ENCODE measurements at regions not wholly inside any gene's neighbourhood (a gene's known extent, or its start where the extent isn't known, plus 50 kb on each side); places are given as distances from the start of the nearest gene placed in this dataset.

GRCh38 chr12:92199819-92200576 is 54.4 kb upstream of the BTG1 start:
- DNase-seq (ENCODE audit: extremely low read depth, low read depth): no peak
- no peak overlapping the region for H3K4me3 ChIP-seq (replicated peaks; ENCODE audit: low read depth, low read length)
- TF ChIP-seq CTCF (IDR thresholded peaks at IDR 0.05; ENCODE audit: low read depth, low read length, missing control alignments): no peak

DNA sequence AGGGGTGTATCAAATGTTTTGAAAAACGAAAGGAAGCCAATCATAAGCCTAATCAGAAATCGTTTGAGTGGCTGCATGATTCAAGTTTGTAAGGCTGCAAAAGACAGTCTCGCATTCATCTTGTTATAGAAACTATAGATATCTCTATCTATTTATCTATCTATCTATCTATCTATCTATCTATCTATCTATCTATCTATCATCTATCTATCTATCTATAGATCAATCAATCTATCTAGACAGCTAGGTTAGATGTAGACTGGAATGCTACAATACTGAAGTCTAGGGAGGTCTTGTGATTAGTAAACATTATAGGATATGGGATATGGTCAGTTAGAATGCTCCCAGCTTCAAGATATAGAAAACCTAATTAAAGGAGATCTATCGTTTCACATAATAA is 52.2 kb upstream of the BTG1 start:
- no peak overlapping the region for H3K4me3 ChIP-seq (replicated peaks; ENCODE audit: low read depth, low read length)
- TF ChIP-seq CTCF (IDR thresholded peaks at IDR 0.05; ENCODE audit: low read depth, low read length, missing control alignments): no peak
- no peak for DNase-seq (ENCODE audit: extremely low read depth, low read depth)

- no peak for DNase-seq (ENCODE audit: extremely low read depth, low read depth)
- H3K4me3 ChIP-seq (replicated peaks; ENCODE audit: low read depth, low read length): no peak overlapping the region
- TF ChIP-seq CTCF (IDR thresholded peaks at IDR 0.05; ENCODE audit: low read depth, low read length, missing control alignments): no peak
These were observed 50.7 kb upstream of the BTG1 start for GRCh38 chr12:92196368-92196767.
